Activated CD8-positive, alpha-beta T cell treated with anti-CD3 and anti-CD28 coated beads, Interleukin-2, amount 10 ng/mL, durations not matched to agents 7 days and 5 days (primary cell): ENCODE measurements at regions not wholly inside any gene's neighbourhood (a gene's known extent, or its start where the extent isn't known, plus 50 kb on each side); places are given as distances from the start of the nearest gene placed in this dataset.
"Not testable (repeated sequence)": the region's sequence is repeated elsewhere in the genome, so short reads cannot be mapped to it uniquely, and the experiment has no call there.

Source experiments
- ATAC-seq: fragments of 150-1000 bp; cut with Tn5 transposase; one replicate; pipeline ENCODE4 v1.10.0; 2021; ENCODE audit warnings: moderate library complexity
- CTCF ChIA-PET: fragments of 350-600 bp; sonication (Branson Sonifier 250); formaldehyde crosslinking; loops from one replicate; lab custom pipeline; 2021; ENCODE audit warnings: antibody characterized with exemption; lab: Charles Lee
- POLR2A ChIA-PET: fragments of 350-600 bp; sonication (Branson Sonifier 250); formaldehyde crosslinking; loops from one replicate; lab custom pipeline; 2021; ENCODE audit warnings: antibody characterized with exemption; lab: Charles Lee
- DNase-seq: peaks from one replicate; pipeline ENCODE4 v3.0.0-alpha.2; 2020
- H3K27ac Mint-ChIP-seq: one replicate; pipeline ENCODE4 v1.8.0; 2021; ENCODE audit warnings: mild to moderate bottlenecking, mixed read lengths
- H3K27me3 Mint-ChIP-seq: one replicate; pipeline ENCODE4 v1.8.0; 2021; ENCODE audit warnings: low read depth, mixed read lengths
- H3K36me3 Mint-ChIP-seq: one replicate; pipeline ENCODE4 v1.8.0; 2021; ENCODE audit warnings: low read depth, mixed read lengths
- H3K4me1 Mint-ChIP-seq: one replicate; pipeline ENCODE4 v1.8.0; 2021; ENCODE audit warnings: low read depth, mixed read lengths
- H3K4me3 Mint-ChIP-seq: one replicate; pipeline ENCODE4 v1.8.0; 2021; ENCODE audit warnings: mild to moderate bottlenecking, mixed read lengths
- H3K9me3 Mint-ChIP-seq: one replicate; pipeline ENCODE4 v1.8.0; 2022; ENCODE audit warnings: mixed read lengths; ENCODE audit not compliant: insufficient read depth

- Mint-ChIP-seq H3K4me1 (no peaks in the 10 kb centered on the region), H3K9me3 (no peaks in the 10 kb centered on the region), H3K4me3 (no peak overlapping the region), H3K36me3 (no peaks in the 10 kb centered on the region), H3K27me3 (no peaks in the 10 kb centered on the region), H3K27ac (no peak overlapping the region)
- CTCF ChIA-PET = no interaction called here
- DNase-seq = no peak
- POLR2A ChIA-PET = no interaction called here
- ATAC-seq = no peak
Measured at GRCh38 chr3:22734756-22735155, 468.4 kb upstream of the UBE2E2 start.

- POLR2A ChIA-PET = no interaction called here
- H3K9me3 Mint-ChIP-seq = no peaks in the 10 kb centered on the region
- H3K4me1 Mint-ChIP-seq = no peaks in the 10 kb centered on the region
- CTCF ChIA-PET = no interaction called here
- DNase-seq (no peak), ATAC-seq (no peak)
- H3K36me3 Mint-ChIP-seq = no peaks in the 10 kb centered on the region
- H3K27me3 Mint-ChIP-seq = no peaks in the 10 kb centered on the region
- no peak overlapping the region for H3K4me3 Mint-ChIP-seq
- no peak overlapping the region for H3K27ac Mint-ChIP-seq
Measured at GRCh38 chr3:22735373-22735772, 467.8 kb upstream of the UBE2E2 start.

GRCh38 chr3:22743386-22743785, 459.7 kb upstream of the UBE2E2 start:
- H3K36me3 Mint-ChIP-seq, CTCF ChIA-PET, POLR2A ChIA-PET: not testable (repeated sequence)

GRCh38 chr3:22745321-22745720, 457.8 kb upstream of the UBE2E2 start:
- Mint-ChIP-seq H3K4me3 (no peak overlapping the region), H3K36me3 (no peaks in the 10 kb centered on the region), H3K9me3 (peaks cover 8% of the 10 kb centered on the region), H3K4me1 (no peaks in the 10 kb centered on the region), H3K27me3 (no peaks in the 10 kb centered on the region), H3K27ac (no peak overlapping the region)
- POLR2A ChIA-PET = no interaction called here
- no peak for DNase-seq
- CTCF ChIA-PET = interaction anchor here (1.1 kb wide), 1 partner anchor 181 kb away, joined by 3 read pairs; no protein-coding TSS in a partner anchor
- no peak for ATAC-seq

More at GRCh38 chr3:22743386-22743785, 459.7 kb upstream of the UBE2E2 start:
- not testable (repeated sequence) for H3K27me3 Mint-ChIP-seq, ATAC-seq, DNase-seq, H3K9me3 Mint-ChIP-seq, H3K27ac Mint-ChIP-seq, H3K4me3 Mint-ChIP-seq, H3K4me1 Mint-ChIP-seq

GRCh38 chr3:22746221-22746620, 456.9 kb upstream of the UBE2E2 start:
- Mint-ChIP-seq H3K4me3 (no peak overlapping the region), H3K9me3 (peaks cover 8% of the 10 kb centered on the region), H3K27ac (no peak overlapping the region), H3K27me3 (no peaks in the 10 kb centered on the region), H3K36me3 (no peaks in the 10 kb centered on the region), H3K4me1 (no peaks in the 10 kb centered on the region)
- POLR2A ChIA-PET = no interaction called here
- CTCF ChIA-PET = interaction anchor here (1.1 kb wide), 1 partner anchor 182 kb away, joined by 3 read pairs; no protein-coding TSS in a partner anchor
- ATAC-seq (no peak), DNase-seq (no peak)

GRCh38 chr3:22748453-22749045, 454.6 kb upstream of the UBE2E2 start:
- CTCF ChIA-PET = no interaction called here

GRCh38 chr3:22759636-22760310, 443.4 kb upstream of the UBE2E2 start:
- Mint-ChIP-seq H3K27me3 (no peaks in the 10 kb centered on the region), H3K27ac (no peak overlapping the region), H3K36me3 (no peaks in the 10 kb centered on the region), H3K4me3 (no peak overlapping the region), H3K4me1 (no peaks in the 10 kb centered on the region), H3K9me3 (no peaks in the 10 kb centered on the region)
- CTCF ChIA-PET = no interaction called here
- DNase-seq (no peak), ATAC-seq (no peak)
- POLR2A ChIA-PET = no interaction called here

More at GRCh38 chr3:22748453-22749045, 454.6 kb upstream of the UBE2E2 start:
- Mint-ChIP-seq H3K9me3 (peaks cover 8% of the 10 kb centered on the region), H3K4me3 (no peak overlapping the region), H3K27me3 (no peaks in the 10 kb centered on the region), H3K4me1 (no peaks in the 10 kb centered on the region), H3K27ac (no peak overlapping the region), H3K36me3 (no peaks in the 10 kb centered on the region)
- no peak for ATAC-seq
- POLR2A ChIA-PET = no interaction called here
- DNase-seq = no peak

- CTCF ChIA-PET = no interaction called here
- H3K27ac Mint-ChIP-seq = no peak overlapping the region
- ATAC-seq (no peak), DNase-seq (no peak)
- no peaks in the 10 kb centered on the region for H3K36me3 Mint-ChIP-seq
- H3K9me3 Mint-ChIP-seq = no peaks in the 10 kb centered on the region
- H3K4me3 Mint-ChIP-seq = no peak overlapping the region
- H3K27me3 Mint-ChIP-seq = no peaks in the 10 kb centered on the region
- H3K4me1 Mint-ChIP-seq = no peaks in the 10 kb centered on the region
- POLR2A ChIA-PET = no interaction called here
Measured at GRCh38 chr3:22765679-22766078, 437.4 kb upstream of the UBE2E2 start.

- H3K27me3 Mint-ChIP-seq = no peaks in the 10 kb centered on the region
- no peak for ATAC-seq
- ChIA-PET POLR2A (no interaction called here), CTCF (no interaction called here)
- H3K4me3 Mint-ChIP-seq = no peak overlapping the region
- H3K4me1 Mint-ChIP-seq = no peaks in the 10 kb centered on the region
- H3K27ac Mint-ChIP-seq = no peak overlapping the region
- no peaks in the 10 kb centered on the region for H3K9me3 Mint-ChIP-seq
- no peaks in the 10 kb centered on the region for H3K36me3 Mint-ChIP-seq
- no peak for DNase-seq
Measured at GRCh38 chr3:22777834-22778233, 425.3 kb upstream of the UBE2E2 start.

GRCh38 chr3:22779737-22780136, 423.4 kb upstream of the UBE2E2 start:
- POLR2A ChIA-PET = no interaction called here
- CTCF ChIA-PET = no interaction called here
- Mint-ChIP-seq H3K9me3 (peaks cover 5% of the 10 kb centered on the region), H3K36me3 (no peaks in the 10 kb centered on the region), H3K4me3 (no peak overlapping the region), H3K27me3 (no peaks in the 10 kb centered on the region), H3K4me1 (no peaks in the 10 kb centered on the region), H3K27ac (no peak overlapping the region)
- ATAC-seq (no peak), DNase-seq (no peak)

GRCh38 chr3:22792533-22792932, 410.6 kb upstream of the UBE2E2 start:
- no peaks in the 10 kb centered on the region for H3K36me3 Mint-ChIP-seq
- no peaks in the 10 kb centered on the region for H3K4me1 Mint-ChIP-seq
- H3K4me3 Mint-ChIP-seq = no peak overlapping the region
- no peaks in the 10 kb centered on the region for H3K27me3 Mint-ChIP-seq
- peaks cover 8% of the 10 kb centered on the region for H3K9me3 Mint-ChIP-seq
- DNase-seq (no peak), ATAC-seq (no peak)
- ChIA-PET CTCF (no interaction called here), POLR2A (no interaction called here)
- H3K27ac Mint-ChIP-seq = no peak overlapping the region

GRCh38 chr3:22795917-22796316, 407.2 kb upstream of the UBE2E2 start:
- Mint-ChIP-seq H3K9me3 (no peaks in the 10 kb centered on the region), H3K36me3 (no peaks in the 10 kb centered on the region), H3K27ac (no peak overlapping the region), H3K4me3 (no peak overlapping the region), H3K27me3 (no peaks in the 10 kb centered on the region), H3K4me1 (no peaks in the 10 kb centered on the region)
- ChIA-PET POLR2A (no interaction called here), CTCF (no interaction called here)
- ATAC-seq = no peak
- no peak for DNase-seq
